Lung microvascular endothelial cell (primary cell): ENCODE measurements at regions not wholly inside any gene's neighbourhood (a gene's known extent, or its start where the extent isn't known, plus 50 kb on each side); places are given as distances from the start of the nearest gene placed in this dataset.

Source experiments
- DNase-seq, 2 donors: peaks; one replicate each; pipeline versions ENCODE4 v3.0.0 to v3.0.0-alpha.2; 2010; ENCODE audit warnings: low read depth in 2 of 2

DNA sequence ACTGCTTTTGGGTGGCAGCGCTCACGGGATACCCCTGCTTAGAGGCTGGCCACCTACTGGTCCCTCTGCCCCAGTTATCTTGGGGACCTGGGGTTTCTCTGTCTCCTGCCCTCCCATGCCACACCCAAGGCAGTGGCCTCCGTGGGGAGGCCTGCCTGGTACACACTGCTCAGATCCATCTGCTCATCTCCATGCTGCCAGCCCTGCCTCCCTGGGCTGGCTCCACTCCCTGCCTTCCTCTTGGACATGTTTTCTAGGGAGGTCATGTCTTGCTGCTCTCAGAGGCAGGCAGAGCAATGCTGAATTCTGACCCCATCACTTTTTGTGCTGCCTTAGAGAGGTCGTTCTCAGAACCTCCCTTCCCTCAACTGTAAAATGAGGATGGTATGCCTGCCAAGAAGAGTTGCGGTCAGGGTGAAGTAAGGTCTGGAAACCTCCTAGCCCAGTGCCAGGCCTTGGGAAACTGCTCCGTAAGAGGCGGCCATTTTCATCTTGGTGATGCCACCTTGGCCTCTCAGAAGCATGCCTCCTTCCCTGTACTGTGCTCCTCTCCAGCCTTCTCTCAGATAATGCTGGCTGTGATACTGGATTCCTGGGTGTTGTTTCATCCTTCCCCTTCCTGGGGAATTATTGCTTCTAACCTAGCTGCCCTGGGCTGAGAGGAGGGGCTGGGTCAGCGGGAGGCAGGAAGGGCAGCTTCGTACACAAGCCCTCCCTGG is 186.4 kb upstream of the ZBED5 start:
- DNase-seq: no peak

DNA sequence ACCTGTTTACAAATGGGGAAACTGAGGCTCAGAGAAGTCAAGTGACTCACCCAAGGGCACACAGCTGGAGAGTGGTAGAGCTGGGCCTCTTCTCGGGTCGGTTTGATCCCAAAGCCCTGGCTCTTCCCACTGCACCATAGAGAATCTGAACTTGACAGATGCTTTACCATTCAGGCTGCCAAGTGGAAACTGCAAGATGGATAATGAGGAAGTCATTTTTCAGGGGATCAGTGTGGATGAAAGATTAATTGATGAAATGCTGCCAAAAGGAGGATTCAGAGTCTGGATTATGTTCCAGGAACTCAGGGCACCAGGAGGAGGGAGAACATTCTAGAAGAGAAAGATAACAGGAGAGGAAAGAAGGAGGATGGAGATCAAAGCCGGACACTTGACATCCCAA is 185.9 kb upstream of the ZBED5 start:
- no peak for DNase-seq

DNA sequence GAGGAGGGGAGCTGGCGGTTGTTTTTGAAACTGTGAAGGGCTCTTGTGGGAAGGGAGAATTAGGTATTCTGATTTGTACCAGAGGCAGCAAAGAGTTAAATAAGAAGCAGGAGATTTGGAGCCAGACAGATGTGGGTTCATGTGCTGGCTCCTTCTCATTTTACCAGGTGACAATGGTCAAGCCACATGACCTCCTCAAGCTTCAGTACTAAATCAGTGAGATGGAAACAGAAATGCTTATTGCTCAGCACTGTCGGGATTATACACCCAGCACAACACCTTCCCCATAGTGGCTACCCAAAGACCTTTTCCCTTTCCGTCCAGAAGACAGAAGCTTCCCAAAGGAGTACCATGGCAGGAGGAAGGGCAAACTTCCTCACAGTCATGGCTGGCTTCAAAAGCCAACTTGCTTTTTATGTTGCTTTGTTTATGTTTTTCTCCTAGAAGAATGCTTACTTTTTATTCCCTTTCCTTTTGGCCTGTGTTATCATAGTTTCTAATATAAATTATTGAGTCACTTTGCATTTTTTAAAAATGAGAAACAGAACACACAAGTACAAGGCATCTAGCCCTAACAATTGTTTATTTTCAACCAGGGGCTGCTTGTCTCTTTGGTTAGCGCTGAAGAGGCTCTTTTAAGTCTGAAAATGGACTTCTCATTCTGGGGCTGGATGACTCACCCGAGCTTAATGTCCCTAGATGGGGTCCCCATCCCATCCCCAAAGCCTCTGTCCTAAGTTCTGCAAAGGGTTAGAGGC is 181.5 kb upstream of the ZBED5 start:
- no peak for DNase-seq

DNA sequence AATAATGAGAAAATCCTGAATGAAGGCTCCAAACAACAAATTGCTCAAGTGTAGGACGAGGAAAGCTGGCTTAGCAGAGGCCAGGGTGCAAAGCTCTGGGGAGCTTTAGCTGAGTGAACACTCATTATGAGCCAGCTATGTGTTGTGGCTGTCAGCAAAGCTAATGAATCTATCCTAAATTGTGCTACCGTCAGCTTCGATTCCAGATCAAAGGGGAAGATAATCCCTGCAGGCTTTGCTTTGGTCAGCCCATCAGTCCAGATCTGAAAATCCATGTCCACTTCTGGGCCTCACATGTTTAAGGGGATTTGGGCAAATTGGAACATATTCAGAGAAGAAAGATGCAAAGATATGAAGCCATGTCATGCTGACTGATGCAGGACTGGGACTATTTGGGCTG is 180.9 kb upstream of the ZBED5 start:
- DNase-seq: no peak

DNA sequence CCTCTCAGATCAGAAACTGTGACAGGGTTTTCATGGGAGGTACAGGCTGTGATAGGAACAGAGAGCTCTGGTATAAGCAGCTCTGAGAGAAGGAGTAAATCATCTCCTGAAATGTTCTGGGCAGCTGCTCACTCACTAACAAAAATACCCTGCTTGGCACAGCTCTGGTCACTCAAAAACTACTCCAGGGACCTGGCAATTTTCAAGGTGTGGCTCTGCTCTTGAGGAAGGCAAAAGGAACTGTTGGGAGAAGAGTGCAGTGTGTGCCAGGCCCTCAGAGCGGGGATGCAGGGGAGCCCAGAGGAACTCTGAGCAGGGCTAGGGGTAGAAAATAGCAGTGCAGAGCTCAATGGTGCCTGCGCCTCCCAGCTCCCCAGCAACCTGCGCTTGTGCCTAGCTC is 180.5 kb upstream of the ZBED5 start:
- DNase-seq: no peak

DNA sequence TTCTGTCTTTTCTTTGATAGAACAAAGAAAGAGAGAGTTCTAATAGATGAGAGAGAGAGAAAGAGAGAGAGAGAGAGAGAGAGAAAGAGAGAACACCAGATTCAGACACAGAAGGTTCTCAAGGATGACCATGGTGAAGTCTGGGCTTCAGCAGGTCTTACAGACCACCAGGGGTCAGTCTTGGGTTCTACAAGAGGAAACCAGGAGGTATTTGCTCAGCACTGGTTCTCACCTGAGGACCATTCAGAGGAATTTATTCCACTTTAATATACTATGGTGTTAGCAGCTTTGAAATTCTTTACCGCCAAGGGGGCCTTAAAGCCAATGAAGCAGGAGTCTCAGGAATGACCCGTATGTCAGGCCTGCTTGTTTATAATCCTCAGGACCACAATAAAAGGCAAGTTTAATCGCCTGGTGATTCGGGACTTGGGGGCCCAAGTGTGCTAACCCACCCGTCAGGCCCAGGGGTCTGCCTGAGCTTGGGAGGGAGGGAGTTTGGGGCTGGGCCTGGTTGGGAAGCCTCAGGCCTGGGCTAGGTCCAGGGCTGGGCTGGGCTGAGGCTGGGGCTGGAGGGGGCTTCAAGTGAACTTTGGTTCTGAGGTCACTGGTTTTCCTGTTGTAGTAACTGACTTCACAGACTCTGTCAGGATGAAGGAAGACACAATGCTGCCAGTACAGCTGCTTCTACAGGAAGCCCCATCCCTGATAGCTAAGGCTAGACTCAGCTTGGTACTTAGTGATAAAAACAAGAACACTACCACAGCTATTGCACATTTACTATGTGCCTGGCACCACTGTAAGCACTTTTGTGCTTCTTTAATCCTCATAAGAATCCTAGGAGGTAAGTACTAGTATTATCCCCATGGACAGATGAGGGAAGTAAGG is 179.2 kb upstream of the ZBED5 start:
- peak; percentile 69 to 72 for DNase-seq

DNA sequence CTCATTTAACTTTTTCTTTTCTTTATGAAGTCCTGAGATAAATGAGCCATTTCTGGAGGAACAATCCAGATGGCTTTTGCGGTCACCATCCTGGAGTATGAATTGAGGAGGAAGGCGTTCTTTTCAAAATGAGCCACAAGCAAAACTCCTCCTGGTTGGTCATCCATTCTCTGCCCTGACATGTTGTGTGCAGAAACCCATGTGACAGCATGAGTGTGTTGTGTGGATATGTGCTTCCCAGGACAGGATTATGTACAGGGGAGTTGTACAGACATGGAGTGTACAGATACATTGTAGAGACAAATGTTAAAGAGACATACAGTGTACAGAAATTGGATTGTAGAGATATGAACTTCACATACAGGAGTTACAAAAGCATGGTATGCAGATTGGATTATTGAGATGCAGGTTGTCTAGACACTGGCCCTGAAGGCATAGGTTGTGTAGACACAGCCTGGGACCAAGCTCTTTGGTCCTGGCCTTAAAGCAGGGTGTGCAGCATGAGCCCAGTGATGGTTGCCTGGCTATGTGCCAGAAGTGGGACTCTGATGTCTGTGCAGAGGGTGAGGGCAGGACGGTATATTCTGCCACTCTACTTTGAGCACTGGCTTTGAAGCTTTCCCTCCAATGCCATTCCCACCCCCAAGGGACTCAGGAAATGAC is 178.5 kb upstream of the ZBED5 start:
- DNase-seq: no peak

DNA sequence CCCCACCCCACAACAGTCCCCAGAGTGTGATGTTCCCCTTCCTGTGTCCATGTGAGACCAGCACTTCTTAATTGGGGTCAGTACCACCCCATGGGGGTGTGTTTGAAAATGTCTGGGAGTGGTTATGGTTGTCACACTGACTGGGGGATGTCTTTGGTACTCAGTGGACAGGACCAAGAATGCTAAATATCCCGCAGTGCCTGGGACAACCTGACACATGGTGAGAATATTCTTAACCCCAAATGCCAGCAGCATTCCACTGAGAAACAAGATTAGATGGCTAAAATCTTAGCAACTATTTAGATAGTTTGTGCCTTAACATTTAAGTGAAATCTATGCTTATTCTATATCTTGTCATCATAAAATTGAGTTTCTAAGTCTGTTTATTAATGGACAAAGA is 177.5 kb upstream of the ZBED5 start:
- DNase-seq: no peak

DNA sequence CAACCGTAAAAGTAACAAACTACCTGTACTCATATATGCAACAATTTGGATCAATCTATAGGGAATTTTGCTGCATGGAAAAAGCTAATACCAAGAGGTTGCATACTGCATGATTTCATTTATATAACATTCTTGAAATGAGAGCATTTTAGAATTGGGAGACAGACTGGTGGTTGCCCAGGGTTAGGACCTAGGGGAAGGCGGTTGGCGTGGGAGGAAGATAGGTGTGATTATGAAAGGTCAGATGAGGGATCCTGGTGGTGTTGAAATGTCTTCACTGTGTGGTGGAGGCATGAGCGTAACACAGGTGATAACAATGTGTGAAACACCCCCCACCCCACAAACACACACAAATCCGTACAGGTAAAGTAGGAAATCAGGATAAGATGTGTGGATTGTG is 176.6 kb upstream of the ZBED5 start:
- no peak for DNase-seq

DNA sequence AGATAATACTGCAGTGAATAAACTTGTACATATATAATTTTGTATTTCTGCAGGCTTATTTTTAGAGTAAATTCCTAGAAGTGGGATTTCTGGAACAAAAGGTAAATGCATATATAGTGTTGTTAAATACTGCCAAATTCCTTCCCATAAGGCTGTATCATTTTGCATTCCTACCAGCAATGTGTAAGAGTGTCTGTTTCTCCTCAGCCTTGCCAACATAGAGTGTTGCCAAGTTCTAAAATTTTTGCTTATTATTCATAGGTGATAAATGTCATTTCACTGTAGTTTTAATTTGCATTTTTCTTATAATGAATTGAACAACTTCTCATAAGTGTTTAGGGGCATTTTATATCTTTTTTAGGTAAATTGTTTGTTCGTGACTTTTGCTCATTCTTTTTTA is 174.2 kb upstream of the ZBED5 start:
- DNase-seq: no peak

DNA sequence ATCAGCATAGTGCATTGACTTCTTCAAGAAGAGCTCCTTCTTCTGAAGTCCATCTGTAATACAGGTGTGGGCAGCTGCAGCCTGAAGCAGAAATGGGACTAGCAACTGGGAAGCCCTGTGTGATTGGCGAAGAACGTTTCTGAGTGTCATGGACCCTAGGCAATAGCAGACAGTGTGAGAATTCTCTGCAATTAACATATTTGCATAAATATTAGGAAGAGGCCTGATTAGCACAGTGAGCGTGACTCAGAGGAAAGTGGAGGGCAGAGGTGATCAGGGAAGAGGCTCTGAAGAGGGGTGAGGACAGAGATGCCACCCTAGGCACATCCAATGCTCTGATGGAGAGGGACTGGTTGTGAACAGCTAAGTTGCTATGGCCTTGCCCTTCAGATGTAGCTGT is 171.2 kb upstream of the ZBED5 start:
- DNase-seq: no peak

DNA sequence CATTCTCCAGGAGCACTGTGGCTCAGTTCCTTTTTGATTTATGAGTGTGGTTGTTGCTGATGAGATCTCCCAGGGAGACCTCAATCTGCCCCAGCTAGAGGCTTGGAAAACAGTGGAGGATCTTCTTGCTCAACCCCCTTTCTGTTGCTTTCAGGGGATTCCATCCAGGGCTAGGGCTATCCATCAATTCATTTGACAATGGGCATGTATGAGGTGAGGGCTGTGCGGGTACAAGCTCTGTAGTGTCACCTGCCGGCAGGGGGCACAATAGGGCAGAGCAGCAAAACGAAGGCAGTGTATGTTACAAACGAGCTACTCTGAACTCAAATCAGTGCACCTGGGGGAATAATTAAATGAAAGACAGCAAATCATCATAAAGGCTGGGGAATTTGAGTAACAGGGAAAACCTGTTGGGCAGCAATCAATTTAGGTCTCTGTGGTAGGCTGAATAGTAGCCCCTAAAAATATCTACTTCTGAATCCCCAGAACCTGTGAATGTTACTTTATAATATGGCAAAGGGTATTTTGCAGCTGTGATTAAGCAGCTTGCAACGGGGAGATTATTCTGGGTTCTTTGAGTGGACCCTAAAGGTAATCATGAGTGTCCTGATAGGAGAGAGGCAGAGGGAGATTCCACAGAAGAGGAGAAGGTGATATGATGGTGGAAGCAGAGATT is 170.3 kb upstream of the ZBED5 start:
- DNase-seq: peak; percentile 57 to 82

DNA sequence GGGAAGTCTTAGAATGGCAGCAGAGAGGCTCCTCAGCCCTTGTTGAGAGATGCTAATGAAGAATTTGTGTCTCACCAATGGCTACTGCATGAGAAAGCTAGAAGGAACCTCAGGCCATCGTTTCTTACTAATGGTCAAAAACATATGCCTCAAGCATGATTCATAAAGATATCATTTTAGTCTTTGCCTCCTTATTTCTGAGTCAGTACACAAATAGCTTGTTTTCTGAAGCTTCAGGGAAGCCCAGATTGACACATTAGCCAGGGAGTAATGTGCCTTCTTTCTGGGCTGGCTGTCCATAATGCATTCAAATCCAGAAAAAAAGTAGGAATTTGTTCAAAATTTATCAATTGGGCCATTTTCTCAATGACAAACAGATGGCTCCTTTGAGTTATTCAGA is 169.4 kb upstream of the ZBED5 start:
- peak in 1 of 2 donors; percentile 50 for DNase-seq

DNA sequence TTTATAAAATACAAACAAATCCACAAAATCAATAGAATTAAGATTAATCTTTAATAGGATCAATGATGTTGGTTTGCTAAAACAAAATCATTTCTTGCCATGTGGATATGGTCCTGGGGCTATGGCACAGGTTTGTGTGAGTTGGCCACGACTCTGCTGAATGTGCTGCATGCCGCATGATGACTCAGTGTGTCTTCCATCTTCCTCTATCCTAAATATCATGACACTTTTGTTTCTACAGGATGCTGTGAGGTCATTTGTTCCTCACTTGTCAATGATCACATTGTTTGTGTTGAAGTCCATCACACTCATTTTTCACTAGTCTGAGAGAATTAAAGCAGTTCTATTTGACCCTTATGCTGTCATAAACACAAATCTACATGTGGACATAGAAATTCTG is 167.2 kb upstream of the ZBED5 start:
- DNase-seq: peak; percentile 86 to 94

DNA sequence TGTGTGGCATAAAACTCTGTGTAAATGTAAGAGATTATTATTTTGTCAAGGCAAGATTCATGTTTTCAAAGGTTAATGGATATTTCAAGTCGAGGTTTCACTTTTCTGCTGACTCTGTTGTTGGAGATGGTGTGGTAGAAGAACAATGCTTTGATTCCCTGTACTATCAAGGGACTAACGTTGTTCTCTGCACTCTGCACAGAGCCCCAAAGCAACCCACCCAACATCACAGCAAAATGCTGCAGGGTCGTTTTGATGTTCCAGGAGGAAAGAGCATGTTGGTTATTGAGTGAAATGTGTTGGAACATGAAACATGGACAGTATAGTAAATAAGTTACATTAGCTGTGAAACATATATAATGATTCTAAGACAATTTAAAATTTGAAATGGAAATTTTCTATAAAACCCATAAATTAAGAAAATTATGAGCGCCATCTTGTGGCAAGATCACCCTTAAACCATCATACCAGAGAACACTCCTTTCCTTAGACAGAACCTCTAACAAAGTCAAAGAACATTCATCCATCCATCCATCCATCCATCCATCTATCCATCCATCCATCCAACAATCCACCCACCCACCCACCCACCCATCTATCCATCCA is 164.4 kb upstream of the ZBED5 start:
- DNase-seq: peak; percentile 30 to 45

DNA sequence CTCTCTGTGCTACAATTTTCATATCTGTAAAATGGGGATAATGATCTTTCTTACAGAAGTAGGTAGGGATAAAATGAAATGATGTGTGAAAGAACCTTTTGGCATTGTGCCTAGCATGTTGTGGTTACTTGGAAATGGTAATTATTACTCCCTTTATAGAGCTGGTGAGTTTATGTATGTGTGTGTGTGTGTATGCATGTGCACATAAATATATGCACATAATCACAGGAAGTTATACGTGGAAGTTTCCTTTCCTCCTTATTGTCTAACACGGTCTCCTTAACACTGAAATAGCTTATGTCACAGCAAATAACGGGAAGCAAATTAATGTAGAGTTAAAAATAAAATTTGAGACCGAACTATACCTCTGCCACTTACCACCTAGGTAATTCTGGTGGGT is 163.7 kb upstream of the ZBED5 start:
- no peak for DNase-seq

DNA sequence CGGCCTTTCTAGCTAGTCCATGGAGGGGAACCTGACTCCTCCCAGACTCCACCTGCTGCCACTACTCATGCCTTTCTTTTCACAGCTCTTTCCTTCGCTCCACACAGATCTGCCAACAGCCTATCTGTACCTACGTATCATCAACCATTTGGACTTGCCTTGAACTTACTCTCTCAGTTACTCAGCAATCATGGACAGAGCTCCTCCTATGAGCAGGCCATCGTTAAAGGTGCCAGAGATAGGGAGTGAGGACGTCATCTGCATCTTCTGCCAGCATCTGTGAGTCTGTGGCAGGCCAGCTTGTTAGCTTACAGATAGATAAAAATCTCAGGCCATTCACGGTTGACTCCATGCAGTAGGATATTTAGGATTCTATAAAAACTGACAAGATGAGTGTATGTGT is 162.9 kb upstream of the ZBED5 start:
- DNase-seq: no peak

DNA sequence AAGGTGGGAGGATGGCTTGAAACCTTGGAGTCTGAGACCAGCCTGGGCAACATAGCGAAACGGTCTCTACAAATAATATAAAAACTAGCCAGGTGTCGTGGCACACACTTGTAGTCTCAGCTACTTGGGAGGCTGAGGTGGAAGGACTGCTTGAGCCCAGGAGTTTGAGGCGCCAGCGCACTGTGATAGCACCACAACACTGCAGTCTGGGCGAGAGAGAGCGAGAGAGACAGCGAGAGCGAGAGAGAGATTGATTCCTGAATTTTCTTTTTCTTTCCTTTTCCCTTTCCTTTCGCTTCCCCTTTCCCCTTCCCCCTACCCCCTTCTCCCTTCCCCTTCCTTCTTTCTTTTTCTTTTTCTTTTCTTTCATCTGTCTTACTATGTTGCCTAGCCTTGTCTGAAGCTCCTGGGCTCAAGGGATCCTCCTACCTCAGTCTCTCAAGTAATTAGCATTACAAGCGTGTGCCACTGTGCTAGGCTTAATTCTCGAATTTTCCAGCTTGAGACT is 162.4 kb upstream of the ZBED5 start:
- DNase-seq: no peak

DNA sequence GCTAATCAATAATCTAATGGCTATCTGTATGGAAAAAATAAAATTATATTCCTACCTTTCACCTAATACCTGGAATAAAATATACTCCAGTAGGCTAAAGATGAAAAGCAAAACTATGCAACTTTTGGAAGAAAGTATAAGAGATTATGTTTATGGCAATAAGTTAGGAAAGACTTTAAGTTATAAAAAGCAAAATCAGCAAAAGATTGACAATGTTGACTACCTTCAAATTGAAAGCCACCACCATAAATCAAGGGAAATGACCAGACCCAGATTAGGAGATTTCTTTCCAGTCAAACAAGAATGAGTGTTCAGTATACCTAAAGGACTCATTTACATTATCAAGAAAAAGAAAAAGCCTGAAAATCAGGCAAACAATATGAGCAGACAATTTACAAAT is 159.1 kb upstream of the ZBED5 start:
- no peak for DNase-seq

DNA sequence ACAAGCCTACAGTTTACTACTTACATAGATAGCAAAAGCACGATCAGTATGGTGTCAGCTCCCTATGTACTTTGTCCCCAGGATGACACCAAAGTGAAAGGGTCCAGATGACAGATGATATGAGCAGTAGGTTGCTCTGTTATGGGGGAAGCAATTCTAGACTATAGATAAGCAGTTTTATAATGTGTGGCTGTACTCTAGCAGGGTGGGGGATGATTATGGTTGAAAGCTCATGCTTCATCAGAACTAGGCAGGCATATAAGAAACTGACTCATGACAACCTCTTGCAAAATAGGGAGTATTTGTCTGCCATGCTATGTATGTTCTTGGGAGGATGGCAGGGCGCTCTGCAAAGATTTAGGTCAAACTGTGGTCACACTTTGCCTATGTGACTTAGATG is 158.2 kb upstream of the ZBED5 start:
- no peak for DNase-seq

DNA sequence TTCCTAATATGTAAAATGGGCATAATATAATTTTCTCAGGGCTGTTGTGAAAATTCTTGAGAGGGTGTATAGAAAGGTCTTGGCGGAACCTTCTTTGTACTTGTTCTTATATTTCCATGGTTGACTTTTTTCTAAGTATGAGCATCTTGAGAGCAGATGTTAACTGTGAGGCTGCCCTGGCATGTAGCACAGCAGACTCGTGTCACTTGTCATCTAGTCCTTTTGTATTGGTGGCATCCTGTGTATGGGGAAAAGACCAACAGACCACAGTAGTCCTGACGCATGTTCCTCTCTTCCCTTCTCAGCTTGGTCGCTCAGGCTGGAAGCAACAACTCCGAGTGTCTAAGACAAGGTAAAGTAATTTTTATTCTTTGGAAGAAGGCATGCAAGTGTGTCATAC is 153.8 kb upstream of the ZBED5 start:
- DNase-seq: no peak
